AG10803 (cell line): ENCODE measurements at regions not wholly inside any gene's neighbourhood (a gene's known extent, or its start where the extent isn't known, plus 50 kb on each side); places are given as distances from the start of the nearest gene placed in this dataset.
"Not testable (repeated sequence)": the region's sequence is repeated elsewhere in the genome, so short reads cannot be mapped to it uniquely, and the experiment has no call there.

Source experiments
- DNase-seq: peaks from one replicate; pipeline ENCODE4 v3.0.0; 2010; ENCODE audit warnings: low read depth
- H3K4me3 ChIP-seq: 2 replicates; pipeline ENCODE4 v1.5.1; 2011; ENCODE audit warnings: mild to moderate bottlenecking, low read length, control low read depth
- CTCF ChIP-seq: conservative IDR thresholded peaks from 2 replicates; pipeline ENCODE4 v1.5.1; 2011; ENCODE audit warnings: mild to moderate bottlenecking, low read length, control low read depth, inconsistent platforms

- H3K4me3 ChIP-seq = no peak overlapping the region
- TF ChIP-seq CTCF = no peak
- DNase-seq = no peak
Observed at GRCh38 chr4:171235521-171235920, 577.7 kb upstream of the GALNTL6 start.

- DNase-seq, H3K4me3 ChIP-seq: not testable (repeated sequence)
Observed at GRCh38 chr4:171229354-171229753, 583.9 kb upstream of the GALNTL6 start.

GRCh38 chr4:171221181-171221580 lies 592.0 kb upstream of the GALNTL6 start:
- TF ChIP-seq CTCF = no peak
- H3K4me3 ChIP-seq = no peak overlapping the region
- no peak for DNase-seq

GRCh38 chr4:171203425-171203824 lies 609.8 kb upstream of the GALNTL6 start:
- no peak for TF ChIP-seq CTCF
- DNase-seq = no peak
- H3K4me3 ChIP-seq = no peak overlapping the region

- DNase-seq = no peak
- TF ChIP-seq CTCF = no peak
- H3K4me3 ChIP-seq = no peak overlapping the region
Observed at GRCh38 chr4:171202908-171203307, 610.3 kb upstream of the GALNTL6 start.

- H3K4me3 ChIP-seq = no peak overlapping the region
- TF ChIP-seq CTCF = no peak
- no peak for DNase-seq
Observed at GRCh38 chr4:171186700-171187099, 626.5 kb upstream of the GALNTL6 start.

- H3K4me3 ChIP-seq = no peak overlapping the region
- TF ChIP-seq CTCF = no peak
- DNase-seq = no peak
Observed at GRCh38 chr4:171181090-171181489, 632.1 kb upstream of the GALNTL6 start.

GRCh38 chr4:171170671-171171070 lies 642.5 kb upstream of the GALNTL6 start:
- no peak overlapping the region for H3K4me3 ChIP-seq
- no peak for TF ChIP-seq CTCF
- DNase-seq = no peak
